Peyer's patch (tissue), 4 donors: ENCODE measurements at regions not wholly inside any gene's neighbourhood (a gene's known extent, or its start where the extent isn't known, plus 50 kb on each side); places are given as distances from the start of the nearest gene placed in this dataset.

ENCODE experiments used
- POLR2A ChIP-seq, 2 donors: fragments of 450-650 bp; IDR thresholded peaks; one replicate each; pipeline ENCODE4 v1.5.1; 2017; ENCODE audit warnings: antibody characterized with exemption in 2 of 2, mild to moderate bottlenecking in 2 of 2, moderate library complexity in 2 of 2
- TF ChIP-seq, protein P1 (sequence below), 6 experiments: fragments of 450-650 bp in 4 of 6; fragments of 200-600 bp in 2 of 6; sonication (generic) in 1 of 6; IDR thresholded peaks; one replicate each; pipeline ENCODE4 v1.5.1; 2017 to 2019; ENCODE audit warnings: antibody characterized with exemption in 6 of 6, mild to moderate bottlenecking in 3 of 6, moderate library complexity in 1 of 6

DNA sequence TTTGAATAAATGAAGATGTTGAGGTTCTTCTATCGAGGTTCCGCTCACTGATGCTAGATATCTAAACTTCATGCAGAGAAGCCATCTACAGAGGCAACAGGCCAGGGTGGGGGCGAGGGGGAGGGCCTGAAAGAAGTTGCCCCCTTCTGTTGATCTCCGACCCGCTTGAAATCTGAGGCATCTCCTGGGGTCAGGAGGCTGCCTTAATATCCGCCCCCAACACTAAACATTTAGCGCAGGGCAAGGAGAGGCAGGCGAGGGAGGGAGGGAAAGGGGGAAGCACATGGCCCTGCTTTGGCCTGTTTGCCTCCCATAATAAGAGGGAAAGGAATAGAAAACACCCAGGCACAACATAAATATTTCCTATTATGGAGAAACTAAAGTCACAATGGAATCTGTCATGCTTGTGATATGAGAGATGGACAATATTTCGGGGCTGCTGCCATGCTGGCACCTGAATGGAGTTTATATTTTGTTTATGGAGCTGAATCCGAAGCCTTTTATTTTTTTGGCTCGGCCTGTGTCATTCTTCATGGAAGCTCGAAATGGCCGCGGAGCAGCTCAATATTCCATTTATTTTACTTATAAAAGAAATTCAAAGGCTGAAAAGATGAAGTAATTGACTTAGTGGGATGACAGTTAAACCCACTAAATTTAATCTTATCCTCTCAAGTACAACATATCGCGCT lies 221.1 kb downstream of the INSIG2 start:
- TF ChIP-seq POLR2A (IDR thresholded peaks at IDR 0.05) = no peak
- TF ChIP-seq, protein P1, sequence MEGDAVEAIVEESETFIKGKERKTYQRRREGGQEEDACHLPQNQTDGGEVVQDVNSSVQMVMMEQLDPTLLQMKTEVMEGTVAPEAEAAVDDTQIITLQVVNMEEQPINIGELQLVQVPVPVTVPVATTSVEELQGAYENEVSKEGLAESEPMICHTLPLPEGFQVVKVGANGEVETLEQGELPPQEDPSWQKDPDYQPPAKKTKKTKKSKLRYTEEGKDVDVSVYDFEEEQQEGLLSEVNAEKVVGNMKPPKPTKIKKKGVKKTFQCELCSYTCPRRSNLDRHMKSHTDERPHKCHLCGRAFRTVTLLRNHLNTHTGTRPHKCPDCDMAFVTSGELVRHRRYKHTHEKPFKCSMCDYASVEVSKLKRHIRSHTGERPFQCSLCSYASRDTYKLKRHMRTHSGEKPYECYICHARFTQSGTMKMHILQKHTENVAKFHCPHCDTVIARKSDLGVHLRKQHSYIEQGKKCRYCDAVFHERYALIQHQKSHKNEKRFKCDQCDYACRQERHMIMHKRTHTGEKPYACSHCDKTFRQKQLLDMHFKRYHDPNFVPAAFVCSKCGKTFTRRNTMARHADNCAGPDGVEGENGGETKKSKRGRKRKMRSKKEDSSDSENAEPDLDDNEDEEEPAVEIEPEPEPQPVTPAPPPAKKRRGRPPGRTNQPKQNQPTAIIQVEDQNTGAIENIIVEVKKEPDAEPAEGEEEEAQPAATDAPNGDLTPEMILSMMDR (IDR thresholded peaks at IDR 0.05) = no peak
